DMS53 treated with DMSO at 0.1 percent for 48 hours (cell line): ENCODE measurements at regions not wholly inside any gene's neighbourhood (a gene's known extent, or its start where the extent isn't known, plus 50 kb on each side); places are given as distances from the start of the nearest gene placed in this dataset.

Experiments used
- DNase-seq: peaks from one replicate; lab custom pipeline; 2025; ENCODE audit not compliant: unreplicated experiment; lab: John Stamatoyannopoulos, UW

DNA sequence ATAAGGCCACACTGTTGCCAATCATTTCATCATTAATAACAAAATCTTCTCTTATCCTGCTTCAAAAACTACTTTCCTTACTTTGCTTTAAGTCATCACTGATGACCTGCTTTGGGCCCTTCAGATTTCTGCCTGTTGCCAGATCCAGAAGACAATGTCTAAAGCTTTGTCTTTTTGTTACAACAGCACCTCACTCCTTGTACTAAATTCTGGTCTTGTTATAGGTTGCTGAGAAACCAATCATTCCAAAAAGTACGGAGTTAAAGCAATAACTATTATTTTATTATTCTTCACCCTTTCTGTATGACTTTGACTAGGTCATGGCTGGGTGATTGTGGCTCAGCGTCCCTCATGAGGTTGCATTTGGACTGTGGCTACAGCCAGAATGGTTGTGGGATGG lies 633.5 kb downstream of the PTPRU start:
- DNase-seq: no peak

DNA sequence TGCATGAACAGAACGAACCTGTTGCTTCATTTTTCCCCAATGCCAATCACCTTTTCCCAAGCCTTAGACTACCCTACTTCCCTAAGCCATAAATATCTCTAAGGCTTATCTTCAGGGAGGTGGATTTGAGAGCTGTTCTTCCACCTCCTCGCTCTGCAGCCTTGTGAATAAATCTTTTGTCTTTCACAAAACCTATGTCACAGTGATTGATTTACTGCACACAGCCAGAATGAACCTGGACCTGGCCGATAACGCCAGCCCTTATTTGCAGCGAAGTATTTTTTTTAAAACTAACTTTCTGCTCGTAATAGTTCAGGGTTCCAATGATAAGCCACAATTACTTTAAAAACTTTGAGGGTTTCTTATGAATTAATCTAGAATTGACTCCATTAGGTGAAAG lies 632.6 kb downstream of the PTPRU start:
- DNase-seq: no peak

DNA sequence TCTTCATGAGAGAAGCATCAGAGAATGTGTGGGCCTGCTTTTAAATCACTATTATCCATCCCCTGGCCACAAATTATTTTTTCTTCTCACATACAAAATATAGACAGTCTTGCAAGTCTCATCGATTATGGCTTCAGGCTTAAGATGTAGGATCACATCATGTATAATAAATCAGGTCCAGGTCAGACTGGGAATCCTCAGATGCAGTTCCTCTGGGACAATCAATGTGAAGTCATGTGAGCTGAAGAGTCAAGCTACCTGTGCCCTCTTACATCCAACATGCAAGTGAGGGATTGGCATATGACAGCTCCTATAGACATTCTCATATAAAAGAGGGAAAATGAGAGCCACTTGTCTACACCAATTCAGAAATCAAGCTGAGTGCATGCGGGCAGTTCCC lies 631.8 kb downstream of the PTPRU start:
- no peak for DNase-seq

DNA sequence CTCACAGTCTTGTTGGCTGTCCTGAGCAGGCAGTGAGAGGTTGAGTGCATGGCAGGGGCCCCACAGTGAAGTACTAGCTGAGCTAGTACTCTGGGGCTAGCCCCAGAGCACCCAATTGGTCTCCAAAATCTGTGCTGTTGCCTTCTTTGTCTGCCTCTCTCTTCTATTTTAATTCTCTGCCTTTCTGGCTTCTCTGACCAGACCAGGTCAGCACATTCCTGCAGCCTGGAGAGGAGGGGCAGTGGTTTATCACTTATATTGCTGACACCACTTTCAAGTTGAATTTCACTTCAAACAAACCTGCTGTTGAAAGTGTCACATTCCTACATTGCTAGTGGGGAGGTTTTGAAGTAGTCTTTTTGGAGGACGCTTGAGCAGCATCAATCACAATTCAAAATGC lies 628.7 kb downstream of the PTPRU start:
- no peak for DNase-seq

DNA sequence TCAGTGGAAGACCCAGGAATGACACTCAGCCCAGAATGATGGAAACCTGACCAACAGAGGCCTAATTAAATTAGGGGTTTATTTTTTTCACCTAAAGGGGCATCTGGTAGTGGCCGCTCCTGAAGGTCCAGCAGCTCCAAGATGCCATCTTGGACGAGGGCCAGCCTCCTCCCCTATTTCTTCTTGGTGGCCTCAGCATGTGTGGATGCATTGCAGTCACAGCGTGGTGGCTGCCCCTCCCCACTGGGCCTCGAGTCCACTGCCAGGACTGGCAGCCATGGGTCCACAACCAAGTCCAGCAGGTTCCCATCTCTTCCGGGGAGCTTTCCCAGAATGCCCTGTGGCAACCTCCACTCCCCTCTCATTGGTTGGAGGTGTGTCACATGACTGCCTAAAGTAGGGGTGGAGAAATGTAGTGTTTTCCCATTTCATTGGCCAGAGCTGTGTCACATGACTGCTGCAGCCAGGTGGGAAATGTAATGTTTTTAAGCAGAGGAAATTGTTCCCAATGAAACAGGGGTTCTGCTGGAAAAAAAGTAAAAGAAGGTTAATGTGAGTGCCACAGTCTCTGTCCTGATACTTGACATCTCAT lies 628.2 kb downstream of the PTPRU start:
- DNase-seq: no peak

DNA sequence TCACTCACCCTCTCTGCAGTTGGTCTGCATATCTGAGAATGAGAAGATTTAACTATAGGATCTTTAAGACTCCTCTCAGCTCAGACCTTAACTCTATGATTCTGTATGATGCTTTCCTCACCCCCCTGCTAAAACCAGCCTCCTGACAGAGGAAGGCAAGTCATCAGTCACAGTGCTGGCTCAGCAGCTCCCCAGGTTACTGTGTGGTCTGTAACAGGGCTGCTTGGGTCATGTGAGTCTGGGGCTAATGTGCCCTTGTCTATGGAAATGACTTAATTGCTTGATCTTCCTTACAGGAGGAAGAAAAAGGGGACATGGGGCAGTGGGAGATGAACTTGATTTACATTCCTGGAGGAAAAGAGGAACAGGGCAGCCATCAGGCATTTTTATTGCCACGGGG lies 625.6 kb downstream of the PTPRU start:
- DNase-seq: no peak

DNA sequence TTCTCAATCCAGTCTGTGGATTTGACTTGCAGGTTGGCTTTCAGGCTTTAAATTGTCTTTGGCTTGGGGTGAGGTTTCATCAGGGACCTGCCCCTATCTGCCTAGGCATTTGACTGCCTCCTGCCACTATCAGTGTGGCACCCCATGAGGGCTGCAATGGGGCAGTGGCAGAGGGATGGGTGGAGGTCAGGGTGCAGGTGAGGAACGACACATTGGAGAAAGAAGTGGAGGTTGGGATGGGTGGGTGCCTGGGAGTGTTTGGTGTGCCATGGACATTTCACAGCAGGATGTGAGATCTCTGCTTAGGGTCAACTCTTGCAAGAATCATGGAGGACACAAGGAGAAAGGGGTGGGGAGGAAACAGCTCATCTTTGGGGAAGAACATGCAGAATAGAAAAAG lies 625.1 kb downstream of the PTPRU start:
- no peak for DNase-seq

DNA sequence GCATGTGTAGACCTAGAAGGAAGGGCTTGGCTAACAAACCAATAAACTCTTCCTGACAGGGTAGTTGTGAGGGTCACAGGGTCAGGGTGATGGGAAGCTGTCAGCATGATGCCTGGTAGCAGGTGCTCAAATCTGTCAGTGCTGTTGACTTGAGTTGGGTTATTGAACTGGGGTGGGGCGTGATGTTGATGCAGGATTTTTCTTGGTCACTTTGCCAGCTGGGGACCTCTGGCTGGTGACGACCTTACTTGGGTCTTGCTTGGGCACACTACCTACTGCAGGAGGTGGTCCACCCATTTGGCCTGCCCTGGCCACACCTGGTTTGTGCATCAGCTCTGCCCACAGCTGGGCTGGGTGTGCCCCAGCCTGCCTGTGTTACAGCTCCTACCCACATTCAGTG lies 624.4 kb downstream of the PTPRU start:
- no peak for DNase-seq

DNA sequence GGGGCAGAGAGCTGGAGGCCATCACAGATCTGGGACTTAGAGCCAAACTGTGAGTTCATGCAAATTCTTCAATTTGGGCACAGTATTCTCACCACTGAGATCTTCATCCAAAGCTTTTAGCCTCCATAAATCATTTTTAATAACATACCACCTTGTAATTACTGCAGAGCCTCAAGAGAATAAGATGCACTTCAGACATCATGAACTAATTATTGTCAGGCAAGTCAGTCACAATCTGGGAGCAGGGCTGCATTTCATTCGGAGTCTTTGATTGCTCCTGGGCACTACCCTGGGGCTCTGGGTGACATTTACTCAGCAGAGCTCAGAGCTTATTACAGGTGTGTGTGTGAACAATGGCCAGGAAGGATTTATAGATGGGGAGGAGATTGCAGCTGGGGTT lies 623.7 kb downstream of the PTPRU start:
- no peak for DNase-seq

DNA sequence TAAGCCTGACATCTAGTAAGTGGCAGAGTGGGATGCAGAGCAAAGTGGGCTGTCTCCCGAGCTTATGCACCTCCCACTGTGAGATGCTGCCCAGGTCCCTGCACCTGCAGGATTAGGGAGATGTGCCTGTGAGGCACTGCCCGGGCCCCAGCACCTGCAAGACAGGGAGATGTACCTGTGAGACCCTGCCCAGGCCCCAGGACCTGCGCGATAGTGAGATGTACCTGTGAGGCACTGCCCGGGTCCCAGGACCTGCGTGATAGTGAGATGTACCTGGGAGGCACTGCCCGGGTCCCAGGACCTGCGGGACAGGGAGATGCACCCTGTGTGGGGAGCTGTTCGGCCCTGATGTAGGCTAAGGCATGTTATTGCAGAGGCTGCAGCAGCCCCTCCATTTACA lies 622.8 kb downstream of the PTPRU start:
- no peak for DNase-seq

DNA sequence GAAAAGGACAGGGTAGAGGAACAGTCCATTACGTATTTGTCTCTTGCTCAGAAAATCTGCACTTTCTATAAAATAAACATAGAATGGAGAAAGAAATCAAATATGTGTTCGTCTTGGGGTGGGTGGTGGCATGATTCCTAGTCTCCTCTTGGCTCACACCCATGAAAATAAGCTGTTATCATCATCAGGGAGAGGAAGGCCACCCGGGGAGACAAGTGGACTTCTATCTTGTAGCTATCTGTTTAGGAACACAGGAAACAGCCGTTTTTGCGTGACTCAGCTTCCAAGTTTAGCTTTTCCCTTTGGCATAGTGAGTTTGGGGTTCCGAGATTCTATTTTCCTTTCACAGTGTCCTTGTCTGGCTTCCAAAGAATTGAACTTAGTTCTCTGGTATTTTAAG lies 622.3 kb downstream of the PTPRU start:
- no peak for DNase-seq

DNA sequence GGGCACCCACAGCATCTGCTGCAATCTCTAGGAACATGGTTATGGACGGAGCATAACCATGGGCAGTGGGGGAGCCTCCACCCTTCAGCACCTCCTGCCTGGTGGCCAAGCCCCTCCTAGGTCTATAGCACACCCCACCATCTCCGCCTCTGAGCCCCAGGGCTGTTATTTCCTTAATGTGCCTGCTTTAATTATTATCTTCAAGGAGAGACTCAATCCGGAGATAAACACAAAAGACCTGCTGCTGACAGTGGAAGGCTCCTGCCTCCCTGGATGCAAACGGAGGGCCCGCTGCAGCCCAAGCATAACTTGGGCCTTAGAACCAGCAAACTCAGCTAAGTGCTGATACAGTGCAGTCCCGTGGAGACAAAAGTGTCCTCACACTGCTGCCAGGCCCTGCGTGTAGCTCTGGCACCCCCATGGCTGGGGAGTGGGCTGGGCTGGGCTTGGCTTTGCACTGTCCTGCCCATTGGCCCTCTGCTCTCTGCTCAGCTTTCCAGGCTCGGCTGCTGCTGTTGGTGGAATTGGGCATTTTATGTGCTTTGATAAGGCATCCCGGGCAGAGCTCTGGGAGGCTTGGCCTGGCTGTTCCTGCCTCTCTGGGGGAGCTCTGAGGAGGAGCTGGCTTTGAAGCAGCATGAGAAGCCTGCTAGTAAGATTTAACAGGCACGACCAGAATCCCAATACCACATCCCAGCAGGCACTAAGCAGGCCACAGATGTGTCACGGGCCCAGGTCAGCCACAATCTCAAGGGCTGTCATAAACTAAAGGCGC lies 620.2 kb downstream of the PTPRU start:
- DNase-seq: no peak

DNA sequence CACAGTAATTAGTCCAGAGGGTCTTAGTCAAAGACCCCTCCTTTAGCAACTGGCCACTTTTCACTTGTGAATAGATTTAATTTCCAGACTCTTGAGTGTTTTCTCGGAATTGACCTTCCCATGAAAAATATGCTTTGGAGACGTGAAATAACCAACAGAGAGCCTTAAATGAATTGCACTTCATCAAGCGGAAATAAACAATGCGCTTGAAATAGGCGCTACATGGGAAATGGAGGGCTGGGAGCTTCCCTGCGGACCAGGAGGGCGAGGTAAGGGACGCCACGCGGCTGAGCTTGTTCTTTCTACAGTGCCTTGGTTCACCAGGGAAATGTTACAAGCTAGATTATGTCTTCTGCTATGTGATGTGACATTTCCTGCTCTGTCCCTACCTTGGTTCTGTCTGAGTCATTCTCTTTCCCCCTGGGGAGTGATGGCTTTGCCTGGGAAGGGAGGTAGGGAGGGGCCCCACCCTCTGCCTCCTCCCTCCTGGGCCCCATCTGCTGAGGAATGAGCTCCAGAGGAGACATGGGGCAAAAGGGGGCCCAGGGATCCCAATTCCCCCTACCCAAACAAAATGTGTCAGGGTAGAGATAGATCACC lies 619.3 kb downstream of the PTPRU start:
- DNase-seq: no peak

DNA sequence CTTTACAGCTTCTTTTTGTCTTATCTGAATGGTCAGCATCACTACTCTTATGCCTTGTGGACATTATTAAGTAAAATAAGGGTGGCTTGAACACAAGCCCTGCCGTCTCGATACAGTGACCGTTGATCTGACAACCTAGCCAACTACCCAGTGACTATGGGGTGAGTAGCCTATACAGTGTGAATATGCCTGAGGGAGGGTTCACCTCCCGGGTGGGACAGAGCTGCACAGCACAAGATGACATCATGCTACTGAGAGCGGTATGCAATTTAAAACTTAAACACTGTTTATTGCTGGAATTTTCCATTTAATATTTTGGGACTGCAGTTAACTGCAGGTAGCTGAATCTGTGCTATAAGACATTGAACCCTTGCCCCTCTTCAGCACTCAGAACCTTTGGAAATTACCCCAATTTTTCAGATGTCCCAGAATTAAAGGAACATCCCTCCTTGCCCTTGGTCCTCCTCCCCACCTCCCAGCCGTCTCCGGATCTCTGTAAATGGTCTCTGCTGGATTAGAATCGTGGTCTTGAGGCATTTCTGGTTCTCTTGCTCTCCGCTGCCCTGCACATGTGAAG lies 618.5 kb downstream of the PTPRU start:
- DNase-seq: no peak

DNA sequence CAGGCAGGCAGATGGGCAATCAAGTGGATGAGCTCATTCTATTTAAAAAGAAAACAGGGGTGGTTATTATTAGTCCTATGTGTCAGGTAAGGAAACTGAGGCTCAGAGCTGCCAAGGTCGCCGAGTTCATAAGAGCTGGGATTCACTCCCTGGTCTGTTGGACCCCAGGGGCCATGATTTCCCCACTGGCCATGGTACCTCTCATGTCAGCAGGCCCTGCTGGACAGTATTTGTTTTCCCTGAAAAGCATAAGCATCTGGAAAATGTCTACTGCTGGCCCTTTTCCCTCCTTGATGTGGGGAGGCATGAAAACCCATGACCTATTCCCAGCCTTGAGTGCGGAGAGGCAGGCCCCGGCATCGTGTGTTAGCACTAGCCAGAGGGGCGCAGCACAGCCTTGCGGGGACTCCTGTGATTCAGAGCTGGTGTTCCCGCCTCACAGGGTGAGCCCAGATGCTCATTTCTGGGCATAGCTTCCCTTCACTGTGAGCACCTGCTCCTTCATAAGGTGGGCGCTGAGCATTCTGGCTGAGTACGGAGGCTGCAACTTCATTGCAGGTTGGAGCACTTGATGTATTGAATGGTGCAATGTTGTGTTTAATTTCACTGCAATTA lies 617.5 kb downstream of the PTPRU start:
- no peak for DNase-seq

DNA sequence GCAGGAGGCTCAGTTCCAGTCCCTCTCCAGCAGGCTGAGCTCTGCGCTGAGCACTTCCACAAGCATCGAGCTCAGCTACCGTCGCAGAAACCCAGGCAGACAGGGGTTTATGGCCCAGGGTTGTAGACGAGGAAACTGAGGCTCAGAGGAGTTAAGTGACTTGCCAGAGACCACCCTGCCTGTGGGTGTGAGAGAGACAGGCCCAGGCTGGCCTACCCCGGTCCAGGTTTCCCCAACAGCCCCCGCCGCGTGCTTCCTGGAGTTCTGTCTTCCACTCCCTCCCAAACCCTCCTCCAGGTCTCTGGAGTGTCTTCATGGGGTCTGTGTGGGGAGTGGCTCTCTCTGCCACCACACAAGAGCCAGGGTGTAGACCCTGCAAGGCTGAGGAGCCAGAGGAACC lies 615.9 kb downstream of the PTPRU start:
- DNase-seq: no peak

DNA sequence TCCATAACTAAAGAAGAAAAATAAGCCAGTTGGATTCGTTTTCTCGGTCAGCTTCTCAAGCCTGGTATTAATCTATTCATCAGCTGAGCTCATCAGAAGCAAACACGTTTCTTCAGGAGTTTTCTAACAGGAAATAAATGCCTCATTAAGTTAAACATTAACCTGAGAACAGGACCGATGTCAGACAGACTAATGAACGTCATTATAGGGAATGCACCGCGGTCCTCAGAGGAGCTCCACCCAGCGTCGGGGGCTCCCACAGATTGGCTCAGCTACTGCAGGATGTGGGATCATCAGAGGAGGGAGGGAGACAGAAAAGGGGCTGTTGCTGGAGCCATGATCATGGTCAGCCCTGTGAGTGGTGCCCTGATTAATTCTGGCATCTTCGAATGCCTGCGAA lies 615.4 kb downstream of the PTPRU start:
- DNase-seq: no peak

DNA sequence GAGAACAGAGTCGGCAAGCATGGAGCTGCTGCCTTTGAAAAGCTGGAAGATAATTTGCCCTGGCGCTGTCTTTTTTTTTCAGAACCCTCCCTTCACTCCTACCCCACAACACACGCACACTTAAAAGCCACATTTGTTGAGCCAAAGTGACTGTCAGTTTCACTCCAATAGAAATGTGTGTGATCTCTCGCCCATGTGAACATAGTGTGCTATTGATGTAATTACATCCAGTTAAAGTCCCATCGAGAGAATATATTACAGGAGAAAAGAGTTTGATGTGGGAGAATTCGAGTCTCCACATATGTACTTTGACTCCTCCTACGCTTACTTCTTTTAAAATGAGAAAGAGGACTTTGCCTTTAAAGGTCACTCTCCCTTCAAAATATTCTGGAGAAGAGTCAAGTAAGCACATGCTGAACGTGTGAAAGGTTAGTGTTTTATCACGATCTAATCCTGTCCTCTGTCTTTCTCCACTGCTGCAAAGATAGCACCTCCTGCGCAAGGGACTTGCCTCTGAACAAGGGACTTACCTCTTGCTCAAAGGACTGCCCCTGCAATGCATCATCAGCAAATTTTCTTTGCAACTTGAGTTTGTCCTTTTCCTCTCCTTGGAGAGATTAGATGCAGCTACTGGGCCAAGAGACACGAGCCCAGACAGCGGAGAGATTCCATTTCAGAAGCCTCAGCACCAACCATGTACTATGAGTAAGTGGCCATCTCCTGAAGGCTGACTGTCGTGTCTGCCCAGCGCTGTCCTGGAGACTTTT lies 613.9 kb downstream of the PTPRU start:
- DNase-seq: no peak

DNA sequence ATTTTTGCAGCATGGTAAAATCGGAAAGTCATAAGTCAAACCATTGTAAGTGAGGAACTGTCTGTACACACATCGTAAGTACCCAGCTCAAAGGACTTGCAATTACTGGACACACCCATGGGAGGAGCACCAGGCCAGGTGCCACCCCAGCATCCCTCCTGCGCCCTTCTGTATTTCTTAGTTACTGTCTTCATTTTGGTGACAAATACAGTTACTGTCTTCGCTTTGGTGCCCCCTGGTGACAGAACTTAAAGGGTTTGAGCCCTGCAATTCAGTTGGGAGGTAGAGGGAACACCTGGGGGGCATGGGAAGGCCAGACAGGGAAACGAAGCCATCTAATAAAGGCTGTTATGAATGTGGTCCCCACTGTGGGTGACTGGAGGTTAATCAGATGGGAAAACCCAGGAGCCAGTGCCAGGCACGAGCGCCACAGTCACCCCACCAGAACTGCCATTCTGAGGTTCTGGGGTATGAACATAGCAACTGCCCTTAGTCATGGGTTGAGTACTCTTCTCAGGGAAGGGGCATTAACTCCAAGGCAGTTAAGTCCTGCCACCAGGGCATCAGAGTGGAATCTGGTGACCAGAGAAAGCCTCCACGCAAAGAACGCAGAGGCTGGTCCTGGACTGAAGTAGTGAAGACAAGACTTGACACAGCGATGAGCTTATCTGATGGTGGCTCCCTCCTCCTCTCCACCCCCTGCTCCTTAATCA lies 612.9 kb downstream of the PTPRU start:
- DNase-seq: no peak

DNA sequence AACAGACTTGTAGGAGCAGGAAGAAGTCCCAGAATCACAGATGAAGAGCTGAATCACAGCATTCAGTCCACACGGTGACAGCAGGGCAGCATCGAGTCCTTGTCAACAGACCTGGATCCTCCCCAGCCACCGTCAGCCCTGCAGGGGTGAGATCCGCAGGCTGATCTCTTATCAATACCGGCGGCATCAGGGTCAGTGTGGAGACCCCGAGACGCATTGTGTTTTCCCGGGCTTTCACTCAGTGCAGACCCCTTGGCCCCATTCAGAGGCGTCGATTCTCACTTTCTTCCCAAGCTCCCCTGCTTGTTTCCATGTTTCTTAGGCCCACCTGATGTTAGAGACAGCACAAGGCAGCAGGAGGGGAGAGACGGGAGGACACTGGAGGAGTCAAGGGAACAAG lies 609.6 kb downstream of the PTPRU start:
- no peak for DNase-seq

DNA sequence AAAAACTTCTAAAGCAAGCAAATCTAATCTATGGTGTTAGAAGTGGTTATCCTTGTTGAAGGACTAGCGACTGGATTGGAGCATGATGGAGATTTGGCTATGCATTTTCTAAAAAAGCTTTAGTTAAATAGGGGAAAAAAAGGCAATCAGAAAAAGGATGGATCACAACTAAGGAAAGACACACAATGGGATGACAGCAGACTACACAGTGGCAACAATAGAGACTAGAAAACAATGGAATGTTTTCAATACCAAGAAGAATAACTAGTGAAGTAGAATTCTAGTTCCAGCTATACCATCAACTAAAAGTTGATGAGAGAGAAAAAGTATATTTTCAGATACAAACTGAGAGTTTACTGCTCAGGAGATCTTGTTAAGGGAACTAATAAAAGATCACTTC lies 605.8 kb downstream of the PTPRU start:
- DNase-seq: no peak
